ENCODE measurements at regions not wholly inside any gene's neighbourhood (a gene's known extent, or its start where the extent isn't known, plus 50 kb on each side); places are given as distances from the start of the nearest gene placed in this dataset.
"Not testable (repeated sequence)": the region's sequence is repeated elsewhere in the genome, so short reads cannot be mapped to it uniquely, and the experiment has no call there.

DNA sequence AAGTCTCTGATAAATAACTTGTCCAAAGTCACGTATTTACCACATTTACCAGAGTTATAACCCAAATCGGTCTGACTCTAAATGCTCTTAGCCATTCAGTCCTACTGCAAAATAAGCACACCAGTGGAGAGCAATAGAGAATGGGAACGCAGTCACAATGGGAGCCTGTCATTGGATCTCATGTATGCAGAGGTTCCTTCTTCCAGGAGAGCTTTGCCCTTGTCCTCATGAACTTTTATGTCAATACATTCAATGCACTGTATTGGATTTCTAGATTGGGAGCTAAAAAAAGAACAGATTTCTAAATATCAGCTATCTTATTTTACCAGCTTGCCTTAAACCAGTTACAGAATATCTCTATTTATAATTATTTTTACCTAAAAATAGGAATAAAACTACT is 149.1 kb upstream of the CXXC4 start:
- no peak for DNase-seq (ENCODE audit: low read depth)

DNA sequence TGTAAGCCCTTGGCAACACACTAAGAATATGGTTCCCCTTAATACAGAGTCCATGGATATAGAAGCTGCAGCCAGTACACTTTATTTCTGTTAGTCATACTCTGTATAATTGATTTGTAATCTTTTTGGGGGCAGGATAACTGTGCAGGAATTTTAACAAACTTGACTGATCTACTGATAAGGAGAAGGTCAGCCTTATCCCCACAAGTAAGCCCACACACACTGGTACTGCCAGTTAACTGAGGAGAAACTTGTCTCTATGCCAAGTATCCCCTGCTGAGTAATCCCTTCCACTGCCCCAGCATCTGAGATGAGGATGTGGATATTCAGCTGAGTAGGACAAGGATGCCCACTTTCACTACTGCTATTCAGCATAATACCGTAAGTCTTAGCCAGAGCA is 154.9 kb upstream of the CXXC4 start:
- DNase-seq (ENCODE audit: low read depth) = no peak
- no peak overlapping the region for H3K4me3 ChIP-seq (ENCODE audit: low read depth, low read length)

More for the DNA sequence above, 149.1 kb upstream of the CXXC4 start:
- no peak overlapping the region for H3K4me3 ChIP-seq (ENCODE audit: low read depth, low read length)

DNA sequence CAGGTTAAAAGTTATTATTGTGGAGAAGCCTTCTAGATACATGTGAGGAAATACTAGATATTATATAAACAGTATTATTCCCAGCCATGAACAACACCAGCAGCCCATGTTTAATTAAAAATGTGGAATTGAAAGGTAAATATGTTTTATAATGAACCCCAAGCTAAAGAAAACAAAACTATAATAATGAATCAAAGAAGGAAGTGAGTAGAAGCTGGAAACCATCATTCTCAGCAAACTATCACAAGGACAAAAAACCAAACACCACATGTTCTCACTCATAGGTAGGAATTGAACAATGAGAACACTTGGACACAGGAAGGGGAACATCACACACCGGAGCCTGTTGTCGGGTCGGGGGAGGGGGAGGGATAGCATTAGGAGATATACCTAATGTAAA is 167.6 kb upstream of the CXXC4 start:
- DNase-seq (ENCODE audit: low read depth); H3K4me3 ChIP-seq (ENCODE audit: low read depth, low read length): not testable (repeated sequence)

- DNase-seq (ENCODE audit: low read depth) = no peak
- H3K4me3 ChIP-seq (ENCODE audit: low read depth, low read length) = no peak overlapping the region
Observed at GRCh38 chr4:104677116-104677515, 182.4 kb upstream of the CXXC4 start.

DNA sequence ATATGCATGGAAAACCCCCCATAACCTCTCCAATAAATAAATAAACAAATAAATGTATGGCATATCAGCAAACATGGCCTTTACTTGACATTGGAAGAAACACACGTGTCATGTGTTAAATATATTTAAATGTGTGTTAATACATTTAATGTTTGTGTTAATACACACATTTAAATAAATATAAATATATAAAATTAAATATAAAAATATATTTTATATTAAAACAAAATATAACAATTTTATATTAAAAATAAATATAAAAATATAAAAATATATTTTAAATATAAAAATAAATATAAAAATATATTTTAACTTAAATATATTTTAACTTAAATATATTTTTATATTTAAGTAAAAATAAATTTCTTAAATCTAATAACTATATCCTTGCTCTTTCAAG is 187.6 kb upstream of the CXXC4 start:
- H3K4me3 ChIP-seq (ENCODE audit: low read depth, low read length) = no peak overlapping the region
- no peak for DNase-seq (ENCODE audit: low read depth)

GRCh38 chr4:104693601-104694201 is 199.0 kb upstream of the CXXC4 start:
- DNase-seq (ENCODE audit: low read depth) = peak; percentile 1
- no peak overlapping the region for H3K4me3 ChIP-seq (ENCODE audit: low read depth, low read length)

- no peak for DNase-seq (ENCODE audit: low read depth)
- H3K4me3 ChIP-seq (ENCODE audit: low read depth, low read length) = no peak overlapping the region
Observed at GRCh38 chr4:104716584-104716983, 221.9 kb upstream of the CXXC4 start.

DNA sequence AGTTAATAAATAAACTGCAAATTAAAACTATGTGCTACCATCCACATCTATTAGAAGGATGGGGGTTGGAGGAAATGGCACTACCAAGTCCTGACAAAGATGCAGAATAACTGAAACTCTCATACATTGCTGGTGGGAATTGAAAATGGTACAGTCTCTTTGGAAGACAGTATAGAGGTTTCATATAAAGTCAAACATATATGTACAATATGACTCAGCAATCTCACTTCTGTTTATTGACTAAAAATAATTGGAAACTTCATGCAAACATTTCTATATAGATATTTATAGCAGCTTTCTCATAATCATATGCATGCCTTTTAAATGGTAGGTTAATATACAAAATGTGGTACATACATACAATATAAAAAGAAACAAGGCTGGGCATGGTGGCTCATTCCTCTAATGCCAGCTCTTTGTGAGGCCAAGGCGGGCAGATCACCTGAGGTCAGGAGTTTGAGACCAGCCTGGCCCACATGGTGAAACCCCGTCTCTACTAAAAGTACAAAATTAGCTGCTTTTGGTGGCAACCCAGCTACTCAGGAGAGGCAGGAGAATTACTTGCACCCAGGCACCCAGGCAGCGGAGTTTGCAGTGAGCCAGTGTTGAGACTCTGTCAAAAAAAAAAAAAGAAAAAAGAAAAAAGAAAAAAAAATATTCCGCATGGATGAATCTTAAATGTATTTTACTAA is 225.0 kb upstream of the CXXC4 start:
- H3K4me3 ChIP-seq (ENCODE audit: low read depth, low read length) = no peak overlapping the region
- DNase-seq (ENCODE audit: low read depth) = no peak

DNA sequence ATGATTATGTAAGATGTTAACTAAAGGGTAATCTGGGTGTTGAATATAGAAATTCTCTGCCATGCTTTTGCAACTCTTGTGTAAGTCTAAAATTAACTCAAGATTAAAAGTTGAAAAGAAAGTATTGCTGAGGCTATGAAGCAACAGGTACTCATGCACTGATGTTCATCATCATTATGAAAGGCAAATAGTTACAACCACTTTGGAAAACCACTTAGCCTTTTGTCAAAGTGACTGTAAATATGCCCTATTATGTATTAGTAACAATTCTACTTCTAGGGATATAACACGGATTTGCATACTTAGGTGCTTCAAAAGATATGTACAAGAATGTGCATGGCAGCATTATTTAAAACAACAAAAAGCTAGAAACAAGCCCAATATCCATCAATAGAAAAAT is 227.8 kb upstream of the CXXC4 start:
- no peak overlapping the region for H3K4me3 ChIP-seq (ENCODE audit: low read depth, low read length)

GRCh38 chr4:104726002-104726401 is 231.3 kb upstream of the CXXC4 start:
- DNase-seq (ENCODE audit: low read depth) = no peak
- H3K4me3 ChIP-seq (ENCODE audit: low read depth, low read length) = no peak overlapping the region

More for the DNA sequence above, 227.8 kb upstream of the CXXC4 start:
- DNase-seq (ENCODE audit: low read depth) = no peak

DNA sequence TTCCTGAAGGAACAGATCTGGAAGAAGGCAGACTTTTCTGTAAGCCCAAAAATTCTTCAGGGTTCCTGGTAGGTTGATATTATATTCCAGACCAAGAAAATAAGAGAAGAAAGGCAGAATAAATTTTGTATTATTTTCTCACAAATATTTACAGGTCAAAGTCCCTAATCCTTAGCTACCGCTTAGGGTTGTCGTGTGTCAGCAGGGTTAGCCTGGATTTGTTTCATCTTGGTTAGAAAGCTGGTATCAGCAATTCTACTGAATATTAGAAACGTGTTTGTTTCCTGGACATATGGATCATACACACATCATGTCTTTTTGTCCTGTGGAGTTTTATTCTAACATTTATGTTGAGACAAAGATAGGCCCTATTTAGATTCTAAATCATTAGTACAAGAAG is 232.9 kb upstream of the CXXC4 start:
- no peak for DNase-seq (ENCODE audit: low read depth)
- H3K4me3 ChIP-seq (ENCODE audit: low read depth, low read length) = no peak overlapping the region

DNA sequence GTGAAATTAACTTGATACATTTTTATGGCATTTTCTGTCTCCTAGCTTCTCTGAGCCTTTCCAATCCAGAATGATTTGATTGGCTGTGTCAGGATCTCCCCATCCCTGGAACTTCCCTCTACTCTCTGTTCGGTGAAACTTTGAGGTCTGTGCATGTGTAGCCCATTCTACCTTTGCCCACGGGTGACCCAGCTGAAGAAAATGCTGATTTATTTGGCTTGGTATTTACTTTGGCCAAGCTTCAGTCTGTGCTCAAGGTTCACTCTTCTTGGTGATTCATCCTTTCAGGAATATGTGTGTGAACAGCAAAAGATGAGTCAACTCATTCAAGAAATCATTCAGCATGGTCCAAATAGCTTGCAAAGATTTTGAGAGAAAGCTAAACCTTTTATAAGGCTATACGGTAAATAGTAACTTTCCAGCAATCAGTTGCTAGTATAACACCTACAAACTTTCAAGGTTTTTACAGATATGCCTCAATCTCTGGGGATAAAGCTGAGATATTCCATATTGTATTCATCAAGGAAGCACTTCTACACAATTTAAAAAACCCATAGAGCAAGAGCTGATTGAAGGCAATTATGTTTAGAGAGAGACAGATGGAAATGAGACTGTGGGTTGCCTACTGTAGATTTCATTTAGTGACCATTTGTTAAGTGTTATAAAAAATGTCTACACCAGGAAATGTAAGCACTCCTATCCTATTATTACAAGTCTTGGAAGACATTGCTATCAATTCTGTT is 233.9 kb upstream of the CXXC4 start:
- H3K4me3 ChIP-seq (ENCODE audit: low read depth, low read length) = no peak overlapping the region
- DNase-seq (ENCODE audit: low read depth) = peak; percentile 81

- H3K4me3 ChIP-seq (ENCODE audit: low read depth, low read length) = no peak overlapping the region
- DNase-seq (ENCODE audit: low read depth) = no peak
Observed at GRCh38 chr4:104732766-104733165, 238.1 kb upstream of the CXXC4 start.

DNA sequence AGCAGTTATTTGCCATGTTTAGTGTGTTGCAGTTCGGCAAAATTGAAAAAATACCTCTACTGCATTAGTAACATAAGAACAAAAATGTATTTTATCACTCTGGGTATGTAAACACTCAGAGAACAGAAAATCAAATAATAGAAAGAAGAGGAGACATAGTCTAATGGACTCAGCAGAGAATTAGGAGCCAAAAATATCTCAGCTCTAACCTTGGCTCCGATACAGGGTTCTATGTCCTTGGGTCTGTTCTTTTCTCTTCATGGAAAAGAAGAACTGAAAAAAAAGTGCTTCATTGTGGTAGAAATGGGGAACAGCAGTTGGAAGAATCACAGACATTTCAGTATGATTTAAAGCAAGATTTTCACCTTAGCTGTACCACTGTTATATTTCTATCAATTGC is 240.5 kb upstream of the CXXC4 start:
- no peak for DNase-seq (ENCODE audit: low read depth)
- no peak overlapping the region for H3K4me3 ChIP-seq (ENCODE audit: low read depth, low read length)

- no peak for DNase-seq (ENCODE audit: low read depth)
- H3K4me3 ChIP-seq (ENCODE audit: low read depth, low read length) = no peak overlapping the region
Observed at GRCh38 chr4:104740161-104740560, 245.5 kb upstream of the CXXC4 start.

GRCh38 chr4:104743215-104743653 is 248.5 kb upstream of the CXXC4 start:
- no peak overlapping the region for H3K4me3 ChIP-seq (ENCODE audit: low read depth, low read length)
- no peak for DNase-seq (ENCODE audit: low read depth)

GRCh38 chr4:104747635-104748034 is 252.9 kb upstream of the CXXC4 start:
- no peak overlapping the region for H3K4me3 ChIP-seq (ENCODE audit: low read depth, low read length)
- DNase-seq (ENCODE audit: low read depth) = no peak

GRCh38 chr4:104749062-104749461 is 254.4 kb upstream of the CXXC4 start:
- no peak overlapping the region for H3K4me3 ChIP-seq (ENCODE audit: low read depth, low read length)
- DNase-seq (ENCODE audit: low read depth) = no peak

- no peak for DNase-seq (ENCODE audit: low read depth)
- no peak overlapping the region for H3K4me3 ChIP-seq (ENCODE audit: low read depth, low read length)
Observed at GRCh38 chr4:104750008-104750407, 255.3 kb upstream of the CXXC4 start.

- DNase-seq (ENCODE audit: low read depth) = no peak
- no peak overlapping the region for H3K4me3 ChIP-seq (ENCODE audit: low read depth, low read length)
Observed at GRCh38 chr4:104751468-104751867, 256.8 kb upstream of the CXXC4 start.

- H3K4me3 ChIP-seq (ENCODE audit: low read depth, low read length) = no peak overlapping the region
- no peak for DNase-seq (ENCODE audit: low read depth)
Observed at GRCh38 chr4:104752337-104752736, 257.6 kb upstream of the CXXC4 start.

Data from skeletal muscle cell (primary cell).